ENCODE measurements at regions not wholly inside any gene's neighbourhood (a gene's known extent, or its start where the extent isn't known, plus 50 kb on each side); places are given as distances from the start of the nearest gene placed in this dataset.

GRCh38 chr4:78722320-78722719, 53.8 kb upstream of the BMP2K start:
- no peaks in the 10 kb centered on the region for H3K27me3 Mint-ChIP-seq (ENCODE audit: low read depth in 2 of 2)
- peak overlapping the region in 1 of 2 donors; percentile 46 for H3K27ac Mint-ChIP-seq
- peaks cover 20 to 32% of the 10 kb centered on the region in 2 donors for H3K4me1 Mint-ChIP-seq

GRCh38 chr4:78722878-78723277, 53.3 kb upstream of the BMP2K start:
- peaks cover 20 to 32% of the 10 kb centered on the region in 2 donors for H3K4me1 Mint-ChIP-seq
- H3K36me3 Mint-ChIP-seq = no peaks in the 10 kb centered on the region
- ATAC-seq (no peak), DNase-seq (no peak)
- H3K9me3 ChIP-seq (ENCODE audit: control insufficient read depth, insufficient read depth, low read length) = no peaks in the 10 kb centered on the region
- no peaks in the 10 kb centered on the region for H3K27me3 ChIP-seq (ENCODE audit: control insufficient read depth, insufficient read depth, low read length)
- intact Hi-C loops (cut with micrococcal nuclease) = no loop called here
- H3K27ac Mint-ChIP-seq = peak overlapping the region; percentile 7 to 46
- TF ChIP-seq CTCF (IDR thresholded peaks at IDR 0.05) = no peak
- H3K27ac ChIP-seq (ENCODE audit: low read length) = no peak overlapping the region
- H3K27me3 Mint-ChIP-seq (ENCODE audit: low read depth in 2 of 2) = no peaks in the 10 kb centered on the region
- peaks cover 14% of the 10 kb centered on the region for H3K4me1 ChIP-seq (ENCODE audit: control insufficient read depth, insufficient read depth, low read length)
- H3K36me3 ChIP-seq (ENCODE audit: control insufficient read depth, insufficient read depth, low read length) = no peaks in the 10 kb centered on the region
- no peak overlapping the region for H3K4me3 ChIP-seq (ENCODE audit: low read length)
- no peaks in the 10 kb centered on the region for H3K9me3 Mint-ChIP-seq
- H3K4me3 Mint-ChIP-seq = no peak overlapping the region

More at GRCh38 chr4:78722320-78722719, 53.8 kb upstream of the BMP2K start:
- H3K4me3 ChIP-seq (ENCODE audit: low read length) = no peak overlapping the region
- H3K27me3 ChIP-seq (ENCODE audit: control insufficient read depth, insufficient read depth, low read length) = no peaks in the 10 kb centered on the region
- Mint-ChIP-seq H3K4me3 (no peak overlapping the region), H3K9me3 (no peaks in the 10 kb centered on the region), H3K36me3 (no peaks in the 10 kb centered on the region)
- TF ChIP-seq CTCF (IDR thresholded peaks at IDR 0.05) = no peak
- H3K36me3 ChIP-seq (ENCODE audit: control insufficient read depth, insufficient read depth, low read length) = no peaks in the 10 kb centered on the region
- peaks cover 14% of the 10 kb centered on the region for H3K4me1 ChIP-seq (ENCODE audit: control insufficient read depth, insufficient read depth, low read length)
- H3K27ac ChIP-seq (ENCODE audit: low read length) = no peak overlapping the region
- WGBS (ENCODE audit: insufficient coverage) = 85% methylated on average over 5 of the region's 5 CpGs
- no peaks in the 10 kb centered on the region for H3K9me3 ChIP-seq (ENCODE audit: control insufficient read depth, insufficient read depth, low read length)
- DNase-seq (no peak), ATAC-seq (no peak)
- intact Hi-C loops (cut with micrococcal nuclease) = no loop called here

Data from natural killer cell (primary cell).